ENCODE measurements at regions not wholly inside any gene's neighbourhood (a gene's known extent, or its start where the extent isn't known, plus 50 kb on each side); places are given as distances from the start of the nearest gene placed in this dataset.

- no peak for TF ChIP-seq CTCF (IDR thresholded peaks at IDR 0.05)
- no peak for TF ChIP-seq POLR2A (IDR thresholded peaks at IDR 0.05)
Observed at GRCh38 chrX:109089359-109089758, 353.0 kb upstream of the IRS4 start.
